GM12875 (cell line): ENCODE measurements at regions not wholly inside any gene's neighbourhood (a gene's known extent, or its start where the extent isn't known, plus 50 kb on each side); places are given as distances from the start of the nearest gene placed in this dataset.

ENCODE experiments used
- H3K4me3 ChIP-seq: one replicate; pipeline ENCODE4 v1.5.1; 2011; ENCODE audit warnings: low read depth, low read length, control low read depth
- CTCF ChIP-seq: IDR thresholded peaks from 2 replicates; pipeline ENCODE4 v1.5.1; 2011; ENCODE audit warnings: low read depth, mild to moderate bottlenecking, control low read depth, inconsistent platforms, low read length, moderate library complexity, borderline replicate concordance; ENCODE audit not compliant: insufficient read depth

DNA sequence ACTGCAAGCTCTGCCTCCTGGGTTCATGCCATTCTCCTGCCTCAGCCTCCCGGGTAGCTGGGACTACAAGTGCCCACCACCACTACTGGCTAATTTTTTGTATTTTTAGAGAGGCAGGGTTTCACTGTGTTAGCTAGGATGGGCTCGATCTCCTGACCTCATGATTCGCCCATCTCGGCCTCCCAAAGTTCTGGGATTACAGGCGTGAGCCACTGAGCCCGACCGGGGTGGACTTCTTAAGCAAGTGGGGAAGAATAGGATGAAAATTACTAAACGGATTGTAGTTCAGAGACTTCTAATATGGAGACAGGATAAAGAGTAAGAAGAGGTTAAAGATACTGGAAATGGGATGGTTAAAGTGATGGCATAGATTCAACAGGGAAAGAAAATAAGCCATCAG, 132.3 kb upstream of the IRX2 start:
- TF ChIP-seq CTCF: no peak
- no peak overlapping the region for H3K4me3 ChIP-seq

DNA sequence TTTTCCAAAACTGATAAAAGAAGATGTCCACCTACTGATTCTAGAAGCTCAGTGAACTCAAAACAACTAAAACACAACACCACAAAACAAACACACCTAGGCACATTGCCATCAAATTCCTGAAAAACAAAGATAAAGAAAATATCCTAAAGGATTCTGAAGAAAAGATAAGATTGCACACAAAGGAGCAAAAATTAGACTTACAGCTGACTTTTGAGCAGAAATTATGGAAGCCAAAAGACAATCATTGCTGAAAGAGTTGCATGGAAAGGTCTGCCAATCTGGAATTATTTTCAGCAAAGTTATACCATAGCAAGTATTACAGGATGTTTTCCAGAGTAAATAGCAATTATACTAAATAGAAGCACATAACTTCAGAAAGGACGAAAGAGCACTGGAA, 128.2 kb upstream of the IRX2 start:
- no peak overlapping the region for H3K4me3 ChIP-seq

GRCh38 chr5:2877522-2877921, 126.0 kb upstream of the IRX2 start:
- no peak for TF ChIP-seq CTCF
- no peak overlapping the region for H3K4me3 ChIP-seq

More for the DNA sequence above, 128.2 kb upstream of the IRX2 start:
- no peak for TF ChIP-seq CTCF

DNA sequence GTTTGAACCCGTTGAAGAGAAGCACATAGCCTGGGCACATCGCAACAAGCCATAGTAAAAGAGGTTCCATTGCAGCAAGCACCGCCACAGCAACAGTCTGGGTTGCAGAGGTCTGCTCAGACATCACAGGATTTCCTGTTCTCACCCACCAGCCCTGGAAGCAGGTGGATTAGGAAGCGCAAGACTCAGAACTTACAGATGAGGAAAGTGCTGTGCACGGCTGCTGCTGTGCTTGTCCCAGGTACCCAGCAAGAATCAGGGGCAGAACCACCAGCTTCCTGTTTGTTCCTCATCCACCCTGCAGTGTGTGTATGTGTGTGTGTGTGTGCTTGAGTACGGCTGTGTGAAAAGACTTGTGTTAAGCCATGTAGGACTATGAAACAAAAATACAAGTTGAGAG, 124.7 kb upstream of the IRX2 start:
- TF ChIP-seq CTCF: no peak
- no peak overlapping the region for H3K4me3 ChIP-seq

DNA sequence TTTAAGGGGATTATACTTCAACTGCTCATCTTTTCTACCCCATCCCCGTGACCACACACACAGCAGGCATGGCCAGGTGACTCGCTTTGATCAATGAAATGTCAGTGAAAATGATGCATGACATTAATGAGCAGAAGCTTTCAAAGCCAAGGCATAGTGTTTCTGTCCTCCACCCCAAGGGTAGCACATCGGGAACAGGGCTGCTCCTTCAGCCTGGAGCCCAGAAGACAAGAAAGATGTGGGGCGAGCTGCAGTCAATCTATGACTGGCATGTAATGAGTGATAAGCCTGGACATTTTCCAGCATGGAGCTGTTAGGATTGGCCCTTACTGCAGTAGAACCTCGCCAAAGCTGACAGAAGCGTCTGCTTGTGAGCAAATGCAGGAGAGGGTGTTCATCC, 122.6 kb upstream of the IRX2 start:
- no peak for TF ChIP-seq CTCF

GRCh38 chr5:2872676-2873075, 121.2 kb upstream of the IRX2 start:
- TF ChIP-seq CTCF: no peak
- no peak overlapping the region for H3K4me3 ChIP-seq

More for the DNA sequence above, 122.6 kb upstream of the IRX2 start:
- H3K4me3 ChIP-seq: no peak overlapping the region

DNA sequence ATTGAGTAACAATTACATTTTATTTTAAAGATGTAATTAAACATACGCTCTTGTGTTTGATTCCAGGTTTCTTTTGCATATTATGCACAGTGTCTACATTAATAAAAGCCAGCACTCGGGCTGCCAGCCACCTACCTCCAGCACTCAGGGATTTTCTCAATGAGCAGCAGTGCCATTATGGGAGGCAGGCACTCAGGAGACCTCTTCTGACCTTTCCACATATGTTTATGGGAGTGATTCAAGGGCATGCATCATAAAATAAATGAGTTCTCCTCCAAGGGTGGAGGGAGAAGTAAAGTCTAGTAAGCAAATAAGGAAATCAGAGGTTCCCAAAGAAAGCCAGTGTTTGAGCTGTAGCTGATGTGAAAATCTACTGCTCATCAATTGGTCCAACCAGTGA, 119.8 kb upstream of the IRX2 start:
- no peak overlapping the region for H3K4me3 ChIP-seq

More for the DNA sequence above, 119.8 kb upstream of the IRX2 start:
- no peak for TF ChIP-seq CTCF
